Limb (tissue), 2 donors: ENCODE measurements at regions not wholly inside any gene's neighbourhood (a gene's known extent, or its start where the extent isn't known, plus 50 kb on each side); places are given as distances from the start of the nearest gene placed in this dataset.
A peak's percentile ranks its signal among the peaks of the same experiment; 100 is the strongest.

Experiments used
- DNase-seq, 2 donors: peaks; one replicate each; pipeline ENCODE4 v3.0.0-alpha.2; 2016; ENCODE audit errors: extremely low spot score in 2 of 2

DNA sequence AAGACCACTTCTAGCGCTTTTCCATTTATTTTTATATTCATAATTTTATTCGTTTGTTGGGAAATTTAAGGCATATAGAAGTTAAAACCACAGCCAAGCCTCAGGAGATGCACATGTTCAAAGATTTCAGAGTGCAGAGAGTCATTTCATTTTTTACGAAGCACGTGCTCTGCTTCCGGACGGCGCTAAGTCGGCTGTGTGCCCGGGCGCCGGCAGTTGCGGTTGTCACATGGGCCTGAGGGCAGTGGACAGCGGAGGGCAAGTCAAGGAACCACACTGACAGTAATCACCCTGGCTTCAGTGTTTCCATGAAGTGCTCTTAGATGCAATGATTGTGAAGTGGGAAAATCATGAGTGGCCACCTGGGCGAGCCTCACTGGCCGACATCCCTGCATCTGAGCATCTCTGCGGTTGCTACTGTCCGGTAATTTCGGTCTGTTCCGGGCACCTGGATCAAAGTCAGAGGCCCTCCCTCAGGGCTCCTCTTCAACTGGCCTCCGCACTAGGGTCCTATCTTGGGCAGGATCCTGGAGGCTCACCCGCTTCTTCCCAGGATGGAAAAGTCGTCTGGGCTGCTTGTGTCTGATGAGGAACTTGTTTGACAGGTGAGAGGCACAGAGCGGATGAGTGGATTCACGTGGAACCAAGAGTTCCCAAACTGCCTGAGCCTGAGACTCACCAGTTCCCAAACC lies 90.8 kb downstream of the DACT2 start:
- no peak for DNase-seq

- no peak for DNase-seq
Observed at GRCh38 chr6:168227840-168228239, 91.7 kb downstream of the DACT2 start.

GRCh38 chr6:168226902-168227318 lies 92.7 kb downstream of the DACT2 start:
- peak in 1 of 2 donors; percentile 42 for DNase-seq

GRCh38 chr6:168226061-168226752 lies 93.4 kb downstream of the DACT2 start:
- peak; percentile 39 to 61 for DNase-seq

GRCh38 chr6:168225471-168225911 lies 94.1 kb downstream of the DACT2 start:
- peak; percentile 60 to 67 for DNase-seq

GRCh38 chr6:168223755-168224154 lies 95.8 kb downstream of the DACT2 start:
- DNase-seq: no peak

DNA sequence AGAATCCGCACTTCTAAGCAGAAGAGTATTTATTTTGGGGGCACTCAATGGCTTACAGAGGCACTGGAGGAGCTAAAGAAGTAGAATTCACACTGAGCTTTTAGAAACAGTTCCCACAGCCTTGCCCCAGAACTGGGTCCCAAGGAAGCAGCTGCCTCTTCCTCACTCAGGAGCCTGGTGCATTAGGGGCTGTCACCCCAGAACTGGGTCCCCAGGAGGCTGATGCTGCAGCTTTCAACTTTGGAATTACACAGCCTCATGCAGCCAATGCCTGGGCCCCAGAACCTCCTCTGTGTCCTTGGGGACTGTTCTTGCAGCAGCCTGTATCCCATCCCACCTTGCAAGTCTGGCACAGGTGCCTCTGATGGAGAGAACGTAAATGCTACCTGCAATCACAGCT lies 96.4 kb downstream of the DACT2 start:
- no peak for DNase-seq

DNA sequence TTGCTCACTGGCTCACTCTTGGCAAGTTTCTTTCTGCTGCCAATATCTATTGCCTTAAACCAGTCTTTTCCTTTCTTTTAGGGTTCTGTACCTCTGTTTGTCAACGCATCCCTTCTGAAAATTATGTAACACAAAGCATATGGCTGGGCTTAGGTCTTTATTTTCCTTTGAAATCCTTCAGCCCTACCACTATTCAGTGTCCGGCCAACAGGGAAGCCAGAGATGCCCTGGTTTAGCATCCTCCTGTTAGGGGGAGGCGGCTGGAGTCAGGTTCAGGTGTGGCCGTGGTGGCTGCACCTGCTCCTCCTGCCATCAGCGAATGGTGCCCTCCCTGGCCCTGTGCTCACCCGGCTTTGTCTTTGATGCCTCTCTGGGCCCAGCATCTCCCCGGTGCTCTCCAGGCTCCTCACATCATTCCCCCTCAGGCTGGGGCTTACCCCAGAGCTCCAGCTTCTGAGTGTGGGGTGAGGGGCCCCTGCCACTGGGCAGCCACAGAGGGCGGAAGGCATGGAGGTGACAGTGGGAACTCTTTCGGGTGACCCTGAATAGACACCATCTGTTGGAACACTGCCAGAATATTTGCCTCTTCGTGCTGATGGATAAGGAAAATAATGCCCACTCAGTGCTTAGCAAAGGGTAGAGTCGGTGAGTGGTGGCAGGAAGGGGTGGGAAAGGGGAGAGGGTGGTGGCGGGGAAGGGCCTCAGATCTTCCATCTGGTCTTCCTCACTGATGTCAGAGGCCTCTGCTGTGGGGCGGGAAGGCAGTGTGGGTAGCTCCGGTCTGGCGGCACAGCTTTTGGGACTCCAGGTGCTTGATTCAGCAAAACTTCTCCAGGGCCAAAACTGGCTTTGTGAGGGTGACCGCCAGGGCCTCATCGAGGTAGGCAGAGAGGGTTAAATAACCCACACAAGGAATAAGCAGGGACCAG lies 97.2 kb downstream of the DACT2 start:
- no peak for DNase-seq

GRCh38 chr6:168221497-168222079 lies 98.0 kb downstream of the DACT2 start:
- DNase-seq: no peak

GRCh38 chr6:168221000-168221399 lies 98.6 kb downstream of the DACT2 start:
- DNase-seq: no peak

DNA sequence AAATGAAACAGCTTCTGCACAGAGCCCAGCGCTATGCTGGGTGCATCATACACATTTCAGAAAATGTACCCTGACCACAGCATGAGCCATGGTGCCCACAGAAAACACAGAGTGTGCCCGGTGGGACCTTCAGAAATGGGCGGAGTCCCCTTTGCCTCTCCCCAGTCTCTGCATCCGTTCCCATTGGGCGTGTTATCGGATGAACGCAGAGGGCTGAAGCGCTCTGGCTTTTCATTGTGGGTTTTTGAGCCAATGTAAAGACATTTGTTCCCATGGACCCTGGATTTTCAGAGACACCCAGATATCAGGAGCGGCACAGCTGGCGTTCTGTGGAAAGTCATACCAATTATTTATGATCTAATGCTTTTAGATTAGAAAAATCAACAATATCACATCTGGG lies 99.8 kb downstream of the DACT2 start:
- no peak for DNase-seq

DNA sequence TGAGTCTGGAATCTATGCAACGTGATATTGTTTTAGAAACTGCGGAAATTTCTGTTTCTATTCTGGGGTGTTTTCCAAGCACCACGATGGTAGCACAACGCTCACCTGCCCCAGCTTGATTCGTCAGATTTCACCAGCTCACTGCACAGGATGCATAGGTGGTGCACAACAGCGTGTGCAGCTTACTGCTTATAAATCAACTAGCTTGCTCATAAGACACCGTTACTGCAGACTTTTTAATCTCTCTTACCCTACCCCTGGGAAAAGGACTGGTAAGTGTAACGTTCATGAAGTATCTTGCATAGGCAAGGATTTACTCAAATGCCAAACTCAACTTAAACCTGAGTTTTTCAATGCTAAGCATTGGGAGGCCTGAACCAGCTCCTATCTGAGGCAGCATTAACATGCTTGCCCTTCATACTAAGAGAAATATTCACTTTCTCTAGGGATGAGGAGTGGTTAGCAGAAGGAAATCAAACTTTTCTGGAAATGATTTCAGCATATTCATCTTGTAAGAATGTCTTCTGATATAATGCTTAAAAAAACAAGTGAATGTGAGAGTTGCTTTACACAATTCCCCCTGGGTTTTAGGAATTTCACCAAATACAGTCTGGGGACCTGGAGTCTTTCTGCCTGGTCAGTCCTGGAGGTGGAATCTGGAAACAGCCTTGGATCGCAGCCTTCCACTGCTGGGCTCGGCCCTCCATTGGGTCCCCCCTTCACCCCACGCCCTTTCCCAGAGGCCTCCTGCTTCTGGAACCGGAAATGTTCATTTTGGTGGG lies 100.6 kb downstream of the DACT2 start:
- DNase-seq: no peak

GRCh38 chr6:168217880-168218537 lies 101.6 kb downstream of the DACT2 start:
- DNase-seq: no peak

GRCh38 chr6:168217216-168217879 lies 102.2 kb downstream of the DACT2 start:
- DNase-seq: no peak

GRCh38 chr6:168216751-168217191 lies 102.8 kb downstream of the DACT2 start:
- no peak for DNase-seq

GRCh38 chr6:168216117-168216516 lies 103.5 kb downstream of the DACT2 start:
- no peak for DNase-seq

- DNase-seq: no peak
Observed at GRCh38 chr6:168215121-168215808, 104.3 kb downstream of the DACT2 start.

DNA sequence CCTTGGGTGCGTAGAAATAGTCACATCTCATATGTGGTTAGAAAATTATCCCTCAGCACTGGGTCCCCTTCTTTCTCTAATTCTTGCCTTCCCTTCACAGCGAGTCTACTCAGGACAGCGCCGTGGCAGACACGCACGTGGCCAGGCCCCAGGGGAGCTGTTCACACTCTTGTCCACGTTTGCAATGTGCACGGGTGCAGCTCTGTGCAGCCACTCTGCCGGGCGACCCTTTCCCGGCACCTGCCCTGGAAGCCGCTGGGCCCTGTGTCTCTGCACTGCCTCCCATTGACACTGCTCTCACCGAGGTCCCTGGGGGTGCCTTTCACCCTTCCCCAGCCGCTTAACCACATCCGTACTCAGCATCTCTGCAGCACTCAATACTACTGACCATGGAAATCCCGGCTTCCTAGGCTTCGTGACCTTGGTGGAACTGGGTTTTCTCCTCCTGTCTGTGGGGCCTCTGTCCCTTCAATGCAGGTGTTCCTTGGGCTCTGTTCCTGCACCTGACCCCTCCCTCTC lies 104.9 kb downstream of the DACT2 start:
- no peak for DNase-seq

DNA sequence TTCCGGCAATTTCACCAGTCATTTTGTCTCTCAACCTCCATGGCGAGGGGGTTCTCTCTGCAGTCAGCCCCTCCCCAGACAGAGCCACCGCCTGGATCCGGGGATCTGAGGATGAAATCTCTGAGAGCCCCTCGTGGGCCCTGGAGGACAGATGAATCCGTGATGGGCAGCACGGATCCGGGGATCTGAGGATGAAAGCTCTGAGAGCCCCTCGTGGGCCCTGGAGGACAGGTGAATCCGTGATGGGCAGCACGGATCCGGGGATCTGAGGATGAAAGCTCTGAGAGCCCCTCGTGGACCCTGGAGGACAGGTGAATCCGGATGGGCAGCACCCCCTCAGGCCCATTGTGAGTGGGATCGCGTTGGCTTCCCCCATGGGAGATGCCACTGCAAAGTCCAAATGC lies 106.5 kb downstream of the DACT2 start:
- no peak for DNase-seq
